GM21737 (cell line): ENCODE measurements at regions not wholly inside any gene's neighbourhood (a gene's known extent, or its start where the extent isn't known, plus 50 kb on each side); places are given as distances from the start of the nearest gene placed in this dataset.
"Not testable (repeated sequence)": the region's sequence is repeated elsewhere in the genome, so short reads cannot be mapped to it uniquely, and the experiment has no call there.

Experiments
- ATAC-seq: cut with Tn5 transposase; IDR thresholded peaks from one replicate; pipeline ENCODE4 v1.9.1; 2021; ENCODE audit warnings: mild to moderate bottlenecking, moderate library complexity; ENCODE audit not compliant: unreplicated experiment

DNA sequence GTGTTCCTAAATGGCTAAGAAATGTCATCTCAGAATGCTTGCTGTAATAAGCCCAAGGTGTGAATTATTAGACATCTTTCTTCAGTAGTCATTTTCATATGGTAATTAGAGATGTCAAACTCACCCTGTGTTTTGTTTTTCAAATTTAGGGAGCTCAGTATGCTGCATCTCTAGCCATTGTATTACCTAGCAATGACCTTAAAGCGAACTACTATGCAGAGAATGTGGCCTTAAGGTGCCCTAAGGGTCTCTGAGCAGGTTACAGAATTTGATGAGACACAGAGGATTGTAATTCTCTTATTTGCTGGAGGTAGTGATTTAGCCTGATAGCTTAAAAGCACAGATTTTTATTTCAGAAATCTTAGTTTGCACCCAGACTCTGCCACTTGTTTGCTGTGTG, 1052.6 kb upstream of the DDX18 start:
- ATAC-seq = no peak

- no peak for ATAC-seq
These were observed 1045.0 kb upstream of the DDX18 start for GRCh38 chr2:116769514-116769913.

GRCh38 chr2:116776556-116776955, 1037.9 kb upstream of the DDX18 start:
- ATAC-seq = no peak

DNA sequence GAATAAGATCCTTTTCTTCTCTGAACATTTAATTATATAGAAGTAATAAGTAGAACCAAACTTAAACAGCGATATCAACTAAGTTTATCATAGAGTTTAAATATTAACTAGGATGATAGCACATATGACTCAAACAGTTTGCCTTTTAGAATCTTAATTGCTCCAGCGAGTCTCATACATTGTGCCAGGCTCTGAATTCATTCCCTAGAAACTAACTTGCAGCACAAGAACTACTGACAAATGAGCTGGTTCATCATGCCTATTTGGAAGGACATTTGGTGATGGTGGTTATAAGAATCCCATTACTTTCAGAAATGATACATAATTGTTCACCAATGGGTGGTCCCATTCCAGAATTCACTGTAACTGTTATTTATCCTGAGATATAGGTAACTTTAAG, 1026.6 kb upstream of the DDX18 start:
- ATAC-seq = no peak

DNA sequence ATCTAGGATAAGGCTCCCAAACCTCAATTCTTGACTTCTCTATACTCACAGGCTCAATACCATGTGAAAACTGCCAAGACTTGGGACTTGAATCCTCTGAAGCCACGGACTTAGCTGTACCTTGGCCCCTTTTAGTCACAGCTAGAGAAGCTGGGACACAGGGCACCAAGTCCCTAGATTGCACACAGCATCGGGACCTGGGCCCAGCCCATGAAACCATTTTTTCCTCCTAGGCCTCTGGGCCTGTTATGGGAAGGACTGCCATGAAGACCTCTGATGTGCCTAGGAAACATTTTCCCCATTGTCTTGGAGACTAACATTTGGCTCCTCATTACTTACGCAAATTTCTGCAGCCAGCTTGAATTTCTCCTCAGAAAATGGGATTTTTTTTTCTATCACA, 1011.8 kb upstream of the DDX18 start:
- no peak for ATAC-seq

DNA sequence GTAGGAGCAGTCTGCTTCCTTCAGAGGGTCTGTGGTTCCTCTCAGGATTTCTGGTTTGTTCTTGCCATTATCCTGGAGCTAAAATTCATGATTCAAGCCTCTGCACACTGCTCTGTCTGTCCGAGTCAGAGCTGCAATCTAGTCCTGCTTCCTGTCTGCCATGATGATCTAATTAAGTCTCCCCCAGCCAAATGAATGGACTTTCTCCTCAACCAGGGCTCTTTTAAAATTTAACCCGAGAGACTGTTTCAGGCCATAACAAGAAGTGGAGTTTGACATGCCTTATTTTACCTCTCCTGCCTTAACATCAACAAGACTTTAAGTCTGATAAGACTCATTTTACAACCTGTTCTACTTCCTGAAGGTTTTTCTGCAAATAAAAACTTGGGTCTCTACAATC, 1009.6 kb upstream of the DDX18 start:
- no peak for ATAC-seq

GRCh38 chr2:116806505-116806904, 1008.0 kb upstream of the DDX18 start:
- ATAC-seq = not testable (repeated sequence)

GRCh38 chr2:116809109-116809508, 1005.4 kb upstream of the DDX18 start:
- no peak for ATAC-seq

DNA sequence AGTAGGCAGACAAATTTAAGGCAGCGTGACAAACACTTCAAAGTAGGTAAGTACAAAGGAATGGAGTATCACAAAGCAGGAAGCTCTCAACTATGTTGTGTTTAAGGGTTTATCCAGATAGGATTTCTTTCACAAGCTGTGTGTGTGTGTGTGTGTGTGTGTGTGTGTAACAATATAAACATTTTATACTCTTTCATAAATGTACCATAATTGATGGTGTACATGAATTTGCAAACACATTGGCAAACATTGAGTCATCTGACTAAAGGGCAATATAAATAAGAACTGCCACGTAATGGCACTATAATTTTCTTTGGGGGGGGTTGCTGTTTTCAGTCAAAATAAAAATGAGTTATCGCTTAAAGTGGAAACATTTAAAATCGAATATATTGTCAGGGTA, 1004.4 kb upstream of the DDX18 start:
- ATAC-seq = no peak

DNA sequence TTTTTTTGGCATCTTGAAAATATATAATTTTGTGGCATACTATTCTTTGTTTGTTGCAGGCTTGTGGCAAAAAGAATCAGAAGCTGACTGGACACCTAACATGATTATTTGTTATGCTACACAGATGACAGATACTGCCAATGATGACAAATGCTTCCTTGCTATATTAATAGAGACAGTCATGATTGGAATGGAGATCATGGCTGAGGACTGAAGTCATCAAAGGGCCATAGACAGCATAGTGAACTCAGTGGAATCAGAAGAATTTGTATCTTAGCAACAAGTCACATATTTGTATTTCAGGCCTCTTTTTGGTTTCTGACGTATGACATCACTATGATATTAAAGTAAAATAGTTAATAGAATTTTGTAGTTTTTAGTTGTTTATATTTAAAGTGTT, 1003.8 kb upstream of the DDX18 start:
- no peak for ATAC-seq

DNA sequence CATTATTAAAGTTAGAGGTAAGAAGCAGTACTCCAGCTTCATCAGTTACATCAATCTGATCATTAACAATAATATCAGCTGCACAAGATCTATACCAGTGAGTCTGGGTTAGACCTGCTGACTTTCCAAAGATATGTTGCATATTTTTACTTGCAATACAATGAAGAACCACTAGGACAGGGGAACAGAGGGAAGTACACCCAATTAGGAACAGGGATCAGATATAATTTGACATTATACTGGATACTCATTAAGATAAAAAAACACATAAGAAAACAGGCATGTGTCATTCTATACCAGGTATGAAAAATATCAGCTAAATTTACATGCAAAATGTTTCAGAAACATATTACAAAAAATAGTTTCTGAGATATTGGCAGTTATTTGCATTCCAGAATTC, 995.1 kb upstream of the DDX18 start:
- no peak for ATAC-seq

- ATAC-seq = no peak
These were observed 993.5 kb upstream of the DDX18 start for GRCh38 chr2:116820986-116821385.

DNA sequence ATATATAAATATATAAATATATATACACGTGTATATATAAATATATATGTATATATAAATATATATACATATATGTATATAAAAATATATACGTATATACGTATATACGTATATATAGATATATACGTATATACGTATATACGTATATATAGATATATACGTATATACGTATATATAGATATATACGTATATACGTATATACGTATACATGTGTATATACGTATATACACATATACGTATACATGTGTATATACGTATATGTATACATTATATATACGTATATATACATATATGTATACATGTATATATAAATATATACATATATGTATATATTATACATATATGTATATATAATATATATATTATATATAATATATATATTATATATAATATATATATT, 984.9 kb upstream of the DDX18 start:
- ATAC-seq = not testable (repeated sequence)

DNA sequence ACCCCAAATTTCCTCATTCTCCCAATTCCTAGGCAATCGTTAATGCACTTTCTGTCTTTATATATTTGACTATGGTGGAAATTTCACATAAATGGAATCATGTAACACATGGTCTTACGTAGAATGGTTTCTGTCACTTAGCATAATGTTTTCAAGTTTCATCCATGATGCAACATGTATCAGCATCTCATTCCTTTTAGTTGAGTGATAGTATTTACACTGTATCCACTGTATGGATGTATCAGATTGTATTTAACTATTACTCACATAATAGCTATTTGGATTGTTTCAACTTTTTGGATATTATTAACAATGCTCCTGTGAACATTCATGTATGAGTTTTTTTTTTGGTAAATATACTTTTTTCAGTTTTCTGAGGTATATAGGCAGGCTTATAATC, 982.3 kb upstream of the DDX18 start:
- no peak for ATAC-seq

- no peak for ATAC-seq
These were observed 981.4 kb upstream of the DDX18 start for GRCh38 chr2:116833052-116833451.

DNA sequence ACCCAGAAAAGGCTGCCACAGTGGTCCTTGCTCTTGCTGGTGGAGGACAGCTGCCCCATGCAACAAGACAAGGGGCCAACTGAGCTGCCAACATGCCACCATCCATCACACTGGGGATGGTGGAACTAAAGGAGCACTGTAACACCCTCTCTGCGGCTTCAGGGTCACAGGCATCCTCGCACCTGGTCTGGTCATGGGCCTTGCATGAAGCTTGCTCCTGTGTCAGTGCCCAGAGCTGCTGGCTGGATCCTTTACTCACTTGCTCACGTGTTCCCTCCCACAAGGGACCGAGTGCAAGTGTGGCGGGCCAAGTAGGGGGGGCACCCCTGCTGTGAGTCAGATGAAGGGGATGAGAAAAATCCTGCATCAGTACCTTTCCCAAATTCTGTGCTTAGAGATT, 972.3 kb upstream of the DDX18 start:
- no peak for ATAC-seq

DNA sequence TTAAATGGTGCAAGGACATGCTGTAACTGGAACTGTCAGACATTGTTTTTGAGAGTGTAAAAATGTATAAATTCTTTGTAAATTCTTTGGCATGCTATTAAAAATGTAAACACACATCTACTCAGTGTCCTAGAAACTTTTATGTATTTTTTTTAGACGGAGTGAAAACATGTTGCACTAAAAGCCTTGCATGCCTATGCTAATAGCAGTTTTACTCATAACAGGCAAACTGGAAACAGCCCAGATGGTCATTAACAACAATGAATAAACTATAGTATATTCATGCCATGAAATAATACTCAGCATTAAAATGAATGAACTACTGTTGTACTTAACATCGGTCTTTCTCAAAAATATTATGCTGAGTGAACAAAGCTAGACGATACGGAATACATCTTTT, 954.8 kb upstream of the DDX18 start:
- ATAC-seq = no peak

GRCh38 chr2:116874021-116874420, 940.5 kb upstream of the DDX18 start:
- ATAC-seq = no peak

DNA sequence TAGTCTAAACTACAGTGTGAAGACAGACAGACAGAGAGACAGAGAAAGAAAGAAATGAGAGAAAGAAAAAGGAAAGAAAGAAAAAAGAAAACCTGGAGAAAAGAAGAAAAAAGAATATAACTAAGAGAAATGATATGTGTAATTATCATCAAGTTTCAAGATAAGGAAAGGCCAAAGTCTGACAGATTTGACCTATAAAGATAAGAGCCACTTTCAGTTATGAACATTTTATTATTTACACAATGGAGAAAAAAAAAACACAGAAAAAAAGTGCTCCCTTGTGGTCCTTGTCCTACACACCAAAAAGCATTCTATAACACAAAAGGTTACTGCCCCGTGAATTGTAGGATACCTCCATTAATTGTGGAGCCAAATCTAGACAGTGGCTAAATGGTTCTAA, 937.2 kb upstream of the DDX18 start:
- no peak for ATAC-seq

GRCh38 chr2:116877944-116878343, 936.5 kb upstream of the DDX18 start:
- ATAC-seq = no peak

DNA sequence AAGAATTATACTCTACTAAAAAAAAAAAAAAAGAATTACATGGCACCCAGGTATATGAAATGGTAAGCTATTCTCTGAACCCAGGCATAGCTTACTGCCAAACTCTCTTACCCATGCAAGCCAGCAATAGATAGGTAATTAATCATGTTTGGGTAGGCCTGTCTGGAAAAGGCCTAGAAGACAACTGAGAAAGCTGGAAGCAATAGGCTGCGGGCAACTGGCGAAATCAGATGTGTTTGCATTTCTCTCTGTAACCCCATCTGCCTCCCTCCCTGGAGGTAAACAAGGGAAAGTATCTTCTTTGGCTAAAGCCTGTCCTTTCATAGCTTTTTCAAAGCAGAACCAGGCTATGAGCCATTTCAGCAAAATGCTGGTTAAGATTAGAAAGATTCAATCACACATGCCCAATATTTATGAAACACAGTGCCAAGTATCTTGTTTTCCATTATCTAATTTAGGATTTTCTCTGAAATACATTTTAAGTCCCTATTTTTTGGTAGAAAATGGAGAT, 934.8 kb upstream of the DDX18 start:
- no peak for ATAC-seq

GRCh38 chr2:116891191-116891590, 923.3 kb upstream of the DDX18 start:
- no peak for ATAC-seq

DNA sequence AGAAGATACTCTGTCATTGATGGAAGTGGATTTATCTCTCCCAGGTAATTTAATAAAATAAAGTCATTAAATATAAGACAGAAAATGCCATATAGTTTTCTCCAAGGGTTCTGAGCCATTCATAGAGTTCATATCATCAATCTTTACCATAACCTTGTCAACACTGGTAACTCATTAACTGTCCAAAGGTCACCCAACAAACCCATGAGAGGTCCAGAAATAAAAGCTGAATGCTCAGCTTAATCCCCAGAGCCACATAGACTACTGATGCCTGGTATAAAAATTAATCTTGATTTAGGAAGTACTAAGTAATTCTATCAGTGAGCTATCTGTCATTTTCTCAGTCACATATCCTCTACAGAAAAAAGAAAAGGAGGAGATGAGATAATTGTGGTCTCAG, 903.0 kb upstream of the DDX18 start:
- no peak for ATAC-seq

DNA sequence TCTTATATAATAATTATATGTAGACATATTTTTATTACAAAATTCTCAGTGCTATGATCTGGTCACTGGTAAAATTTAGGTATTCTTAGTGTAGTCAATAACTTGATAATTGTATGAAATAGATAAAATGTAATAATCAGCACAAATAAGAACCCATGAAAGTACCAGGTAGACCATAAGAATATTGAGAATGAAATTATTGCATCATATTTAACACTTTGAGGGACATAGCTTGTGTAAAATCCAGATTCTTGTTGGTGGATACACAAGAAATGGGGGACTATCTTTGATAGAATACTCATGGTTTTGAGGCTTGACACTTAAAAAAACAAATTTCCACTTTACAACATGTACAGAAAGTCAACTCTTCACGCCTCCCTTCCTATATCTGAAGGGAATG, 898.8 kb upstream of the DDX18 start:
- ATAC-seq = no peak
